22Rv1 (cell line): ENCODE measurements at regions not wholly inside any gene's neighbourhood (a gene's known extent, or its start where the extent isn't known, plus 50 kb on each side); places are given as distances from the start of the nearest gene placed in this dataset.

Experiments
- ZFX ChIP-seq: fragments of 450-650 bp; IDR thresholded peaks from 2 replicates; pipeline ENCODE4 v1.6.1; 2017; ENCODE audit warnings: antibody characterized with exemption, borderline replicate concordance
- TF ChIP-seq, protein P1 (sequence below): fragments of 450-650 bp; IDR thresholded peaks from 2 replicates; pipeline ENCODE4 v1.5.1; 2017; ENCODE audit warnings: mild to moderate bottlenecking

- TF ChIP-seq, protein P1, sequence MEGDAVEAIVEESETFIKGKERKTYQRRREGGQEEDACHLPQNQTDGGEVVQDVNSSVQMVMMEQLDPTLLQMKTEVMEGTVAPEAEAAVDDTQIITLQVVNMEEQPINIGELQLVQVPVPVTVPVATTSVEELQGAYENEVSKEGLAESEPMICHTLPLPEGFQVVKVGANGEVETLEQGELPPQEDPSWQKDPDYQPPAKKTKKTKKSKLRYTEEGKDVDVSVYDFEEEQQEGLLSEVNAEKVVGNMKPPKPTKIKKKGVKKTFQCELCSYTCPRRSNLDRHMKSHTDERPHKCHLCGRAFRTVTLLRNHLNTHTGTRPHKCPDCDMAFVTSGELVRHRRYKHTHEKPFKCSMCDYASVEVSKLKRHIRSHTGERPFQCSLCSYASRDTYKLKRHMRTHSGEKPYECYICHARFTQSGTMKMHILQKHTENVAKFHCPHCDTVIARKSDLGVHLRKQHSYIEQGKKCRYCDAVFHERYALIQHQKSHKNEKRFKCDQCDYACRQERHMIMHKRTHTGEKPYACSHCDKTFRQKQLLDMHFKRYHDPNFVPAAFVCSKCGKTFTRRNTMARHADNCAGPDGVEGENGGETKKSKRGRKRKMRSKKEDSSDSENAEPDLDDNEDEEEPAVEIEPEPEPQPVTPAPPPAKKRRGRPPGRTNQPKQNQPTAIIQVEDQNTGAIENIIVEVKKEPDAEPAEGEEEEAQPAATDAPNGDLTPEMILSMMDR: no peak
- TF ChIP-seq ZFX: no peak
Measured at GRCh38 chrX:39821709-39822095, 276.1 kb downstream of the BCOR start.
